ENCODE measurements at regions not wholly inside any gene's neighbourhood (a gene's known extent, or its start where the extent isn't known, plus 50 kb on each side); places are given as distances from the start of the nearest gene placed in this dataset.

GRCh38 chr5:166517976-166518375 is 1773.5 kb upstream of the WWC1 start:
- TF ChIP-seq CTCF (conservative IDR thresholded peaks at IDR 0.05; ENCODE audit: low read length) (no peak), EZH2phosphoT487 (IDR thresholded peaks at IDR 0.05; ENCODE audit: borderline replicate concordance, low read depth, low read length) (no peak)
